ENCODE measurements at regions not wholly inside any gene's neighbourhood (a gene's known extent, or its start where the extent isn't known, plus 50 kb on each side); places are given as distances from the start of the nearest gene placed in this dataset.

GRCh38 chr20:39879296-39879695 lies 809.7 kb downstream of the MAFB start (continued):
- TF ChIP-seq ZBTB43 (CRISPR knock-in tag; IDR thresholded peaks at IDR 0.05), result no peak
- TF ChIP-seq JUN (CRISPR knock-in tag; IDR thresholded peaks at IDR 0.05), result no peak
- TF ChIP-seq ATF1 (CRISPR knock-in tag; IDR thresholded peaks at IDR 0.05), result no peak

- no peak for DNase-seq (ENCODE audit: low spot score)
- Mint-ChIP-seq H3K9me3 (peaks cover 18% of the 10 kb centered on the region), H3K27ac (no peak overlapping the region), H3K27me3 (ENCODE audit: low read depth) (no peaks in the 10 kb centered on the region), H3K4me1 (peaks cover 33% of the 10 kb centered on the region), H3K36me3 (peaks cover 14% of the 10 kb centered on the region), H3K4me3 (no peak overlapping the region)
- POLR2A ChIA-PET, result no interaction called here
- TF ChIP-seq ZNF317 (CRISPR knock-in tag; IDR thresholded peaks at IDR 0.05; ENCODE audit: borderline replicate concordance, low read depth) (no peak), PRDM15 (CRISPR knock-in tag; IDR thresholded peaks at IDR 0.05) (no peak), ZSCAN18 (CRISPR knock-in tag; IDR thresholded peaks at IDR 0.05) (no peak), KAT7 (CRISPR knock-in tag; IDR thresholded peaks at IDR 0.05; ENCODE audit: borderline replicate concordance) (no peak), IRF1 (CRISPR knock-in tag; IDR thresholded peaks at IDR 0.05) (no peak), E2F1 (CRISPR knock-in tag; IDR thresholded peaks at IDR 0.05) (no peak), NFE2L1 (CRISPR knock-in tag; IDR thresholded peaks at IDR 0.05) (no peak), EMX1 (CRISPR knock-in tag; IDR thresholded peaks at IDR 0.05) (no peak), AR (CRISPR knock-in tag; IDR thresholded peaks at IDR 0.05) (no peak), ZNF416 (CRISPR knock-in tag; IDR thresholded peaks at IDR 0.05) (no peak)
- ATAC-seq, result no peak
- CTCF ChIA-PET, result interaction anchor here (0.6 to 2.4 kb wide), 5 partner anchors 22 to 592 kb away, joined by 3 to 10 read pairs (median 4); no protein-coding TSS in a partner anchor
Observed at GRCh38 chr20:39878809-39879208, 810.2 kb downstream of the MAFB start.

Data from WTC11 (cell line).